ENCODE measurements at regions not wholly inside any gene's neighbourhood (a gene's known extent, or its start where the extent isn't known, plus 50 kb on each side); places are given as distances from the start of the nearest gene placed in this dataset.

GRCh38 chr10:14421941-14422340, 91.2 kb upstream of the FRMD4A start:
- TF ChIP-seq POLR2A (IDR thresholded peaks at IDR 0.05) (no peak), CTCF (IDR thresholded peaks at IDR 0.05 in 4 of 5, conservative IDR thresholded peaks at IDR 0.05 in 1 of 5) (no peak)
